Esophagus muscularis mucosa (tissue), 4 donors: ENCODE measurements at regions not wholly inside any gene's neighbourhood (a gene's known extent, or its start where the extent isn't known, plus 50 kb on each side); places are given as distances from the start of the nearest gene placed in this dataset.

Source experiments
- DNase-seq: peaks from one replicate; pipeline ENCODE4 v3.0.0-alpha.2; 2017; ENCODE audit errors: extremely low spot score
- H3K27ac ChIP-seq, 4 donors: fragments of 200-600 bp; sonication (generic); replicated peaks in 1 of 4; 1 replicate in 3 of 4; 2 replicates in 1 of 4; pipeline ENCODE4 v1.5.1; 2016 to 2019; ENCODE audit warnings: mild to moderate bottlenecking in 1 of 4
- H3K27me3 ChIP-seq, 4 donors: fragments of 200-600 bp; sonication (generic); one replicate each; pipeline versions ENCODE4 v1.5.1 to v1.6.0; 2016 to 2019
- H3K36me3 ChIP-seq, 4 donors: fragments of 200-600 bp; sonication (generic); one replicate each; pipeline ENCODE4 v1.5.1; 2016 to 2019
- H3K4me1 ChIP-seq, 4 donors: fragments of 200-600 bp; sonication (generic); one replicate each; pipeline ENCODE4 v1.5.1; 2016 to 2019
- H3K4me3 ChIP-seq, 4 donors: fragments of 200-600 bp; sonication (generic); 1 replicate in 2 of 4; 2 replicates in 2 of 4; pipeline ENCODE4 v1.5.1; 2016 to 2019; ENCODE audit warnings: mild to moderate bottlenecking in 4 of 4, moderate library complexity in 1 of 4
- H3K9me3 ChIP-seq, 4 donors: fragments of 200-600 bp; sonication (generic); 1 replicate in 3 of 4; 2 replicates in 1 of 4; pipeline ENCODE4 v1.5.1; 2016 to 2019
- CTCF ChIP-seq, 3 experiments: fragments of 200-600 bp in 2 of 3; fragments of 450-650 bp in 1 of 3; sonication (generic) in 2 of 3; IDR thresholded peaks; one replicate each; pipeline ENCODE4 v1.5.1; 2017 to 2019; ENCODE audit warnings: antibody characterized with exemption in 3 of 3, mild to moderate bottlenecking in 2 of 3, moderate library complexity in 1 of 3
- EP300 ChIP-seq: sonication (generic); formaldehyde crosslinking; IDR thresholded peaks from one replicate; pipeline ENCODE4 v1.6.1; 2017; ENCODE audit warnings: antibody characterized with exemption
- POLR2A ChIP-seq: fragments of 450-650 bp; IDR thresholded peaks from one replicate; pipeline ENCODE4 v1.6.1; 2017; ENCODE audit warnings: antibody characterized with exemption, moderate library complexity, mild to moderate bottlenecking, low read depth
- POLR2AphosphoS5 ChIP-seq, 2 donors: sonication (generic); formaldehyde crosslinking; IDR thresholded peaks; one replicate each; pipeline ENCODE4 v1.6.1; 2017; ENCODE audit warnings: antibody characterized with exemption in 2 of 2
- WGBS: methylation state at CpG from one replicate; pipeline ENCODE4 v1.1.5; 2018; 5-methylcytosine and 5-hydroxymethylcytosine counted together
- intact Hi-C: fragments of 100-400 bp; cut with DNase I; formaldehyde crosslinking; loops from one replicate; pipeline ENCODE4 v1.15.1; 2023

GRCh38 chr1:218571491-218571890 is 226.4 kb downstream of the TGFB2 start:
- H3K9me3 ChIP-seq, result no peaks in the 10 kb centered on the region
- DNase-seq, result no peak
- H3K4me3 ChIP-seq, result no peak overlapping the region
- H3K27me3 ChIP-seq, result no peaks in the 10 kb centered on the region
- H3K4me1 ChIP-seq, result no peaks in the 10 kb centered on the region
- intact Hi-C loops, result no loop called here
- TF ChIP-seq POLR2AphosphoS5 (IDR thresholded peaks at IDR 0.05) (no peak), EP300 (no peak), CTCF (IDR thresholded peaks at IDR 0.05) (no peak), POLR2A (no peak)
- no peak overlapping the region for H3K27ac ChIP-seq
- no peaks in the 10 kb centered on the region for H3K36me3 ChIP-seq
- 90% methylated on average over 6 of the region's 6 CpGs for WGBS

- Histone ChIP-seq H3K4me3 (no peak overlapping the region), H3K36me3 (no peaks in the 10 kb centered on the region), H3K9me3 (no peaks in the 10 kb centered on the region), H3K27me3 (no peaks in the 10 kb centered on the region), H3K27ac (no peak overlapping the region), H3K4me1 (no peaks in the 10 kb centered on the region)
- intact Hi-C loops, result no loop called here
- TF ChIP-seq EP300 (no peak), POLR2A (no peak), CTCF (IDR thresholded peaks at IDR 0.05) (no peak), POLR2AphosphoS5 (IDR thresholded peaks at IDR 0.05) (no peak)
- no peak for DNase-seq
- WGBS, result 86% methylated on average over 4 of the region's 4 CpGs
Measured at GRCh38 chr1:218572050-218572449, 226.9 kb downstream of the TGFB2 start.

- TF ChIP-seq POLR2A (no peak), CTCF (IDR thresholded peaks at IDR 0.05) (no peak), EP300 (no peak), POLR2AphosphoS5 (IDR thresholded peaks at IDR 0.05) (no peak)
- Histone ChIP-seq H3K27ac (no peak overlapping the region), H3K9me3 (no peaks in the 10 kb centered on the region), H3K4me3 (no peak overlapping the region), H3K4me1 (no peaks in the 10 kb centered on the region), H3K36me3 (no peaks in the 10 kb centered on the region), H3K27me3 (no peaks in the 10 kb centered on the region)
- DNase-seq, result no peak
- 84% methylated on average over 2 of the region's 2 CpGs for WGBS
- intact Hi-C loops, result no loop called here
Measured at GRCh38 chr1:218573925-218574324, 228.8 kb downstream of the TGFB2 start.

GRCh38 chr1:218575079-218575478 is 229.9 kb downstream of the TGFB2 start:
- Histone ChIP-seq H3K4me3 (no peak overlapping the region), H3K27me3 (no peaks in the 10 kb centered on the region), H3K9me3 (no peaks in the 10 kb centered on the region), H3K27ac (no peak overlapping the region), H3K36me3 (no peaks in the 10 kb centered on the region), H3K4me1 (no peaks in the 10 kb centered on the region)
- no peak for DNase-seq
- TF ChIP-seq EP300 (no peak), POLR2A (no peak), POLR2AphosphoS5 (IDR thresholded peaks at IDR 0.05) (no peak), CTCF (IDR thresholded peaks at IDR 0.05) (no peak)
- 81% methylated on average over 1 of the region's 1 CpG for WGBS
- intact Hi-C loops, result no loop called here

- WGBS, result 88% methylated on average over 1 of the region's 1 CpG
- no peaks in the 10 kb centered on the region for H3K27me3 ChIP-seq
- H3K4me3 ChIP-seq, result no peak overlapping the region
- intact Hi-C loops, result no loop called here
- no peak for DNase-seq
- H3K36me3 ChIP-seq, result no peaks in the 10 kb centered on the region
- H3K9me3 ChIP-seq, result no peaks in the 10 kb centered on the region
- TF ChIP-seq EP300 (no peak), POLR2AphosphoS5 (IDR thresholded peaks at IDR 0.05) (no peak), CTCF (IDR thresholded peaks at IDR 0.05) (no peak), POLR2A (no peak)
- H3K27ac ChIP-seq, result no peak overlapping the region
- H3K4me1 ChIP-seq, result no peaks in the 10 kb centered on the region
Measured at GRCh38 chr1:218575856-218576255, 230.7 kb downstream of the TGFB2 start.
